Neural cell (in vitro differentiated cells): ENCODE measurements at regions not wholly inside any gene's neighbourhood (a gene's known extent, or its start where the extent isn't known, plus 50 kb on each side); places are given as distances from the start of the nearest gene placed in this dataset.

ENCODE experiments used
- CTCF ChIP-seq: fragments of 450-650 bp; IDR thresholded peaks from 2 replicates; pipeline ENCODE4 v1.5.1; 2014; ENCODE audit warnings: antibody characterized with exemption, mild to moderate bottlenecking, moderate library complexity; ENCODE audit not compliant: poor library complexity, severe bottlenecking
- EZH2 ChIP-seq: fragments of 200-600, 300-800 bp; shearing (Covaris generic), sonication (generic); IDR thresholded peaks from 2 replicates; pipeline ENCODE4 v1.6.1; 2014; ENCODE audit warnings: antibody characterized with exemption, low read length, borderline replicate concordance, mild to moderate bottlenecking; ENCODE audit not compliant: insufficient read depth, poor library complexity, severe bottlenecking
- MXI1 ChIP-seq: fragments of 450-650 bp; conservative IDR thresholded peaks from 2 replicates; pipeline ENCODE4 v1.6.1; 2014; ENCODE audit warnings: antibody characterized with exemption, mild to moderate bottlenecking; ENCODE audit not compliant: poor library complexity, severe bottlenecking
- POLR2AphosphoS5 ChIP-seq: IDR thresholded peaks from 2 replicates; pipeline ENCODE4 v1.6.1; 2012
- SMC3 ChIP-seq: fragments of 450-650 bp; conservative IDR thresholded peaks from 2 replicates; pipeline ENCODE4 v1.6.1; 2014; ENCODE audit warnings: antibody characterized with exemption, mild to moderate bottlenecking, moderate library complexity; ENCODE audit not compliant: poor library complexity
- TAF1 ChIP-seq: IDR thresholded peaks from 2 replicates; pipeline ENCODE4 v1.6.1; 2012; ENCODE audit warnings: low read depth
- TF ChIP-seq, protein P1 (sequence below): IDR thresholded peaks from 2 replicates; pipeline ENCODE4 v1.6.1; 2012; ENCODE audit warnings: borderline replicate concordance

DNA sequence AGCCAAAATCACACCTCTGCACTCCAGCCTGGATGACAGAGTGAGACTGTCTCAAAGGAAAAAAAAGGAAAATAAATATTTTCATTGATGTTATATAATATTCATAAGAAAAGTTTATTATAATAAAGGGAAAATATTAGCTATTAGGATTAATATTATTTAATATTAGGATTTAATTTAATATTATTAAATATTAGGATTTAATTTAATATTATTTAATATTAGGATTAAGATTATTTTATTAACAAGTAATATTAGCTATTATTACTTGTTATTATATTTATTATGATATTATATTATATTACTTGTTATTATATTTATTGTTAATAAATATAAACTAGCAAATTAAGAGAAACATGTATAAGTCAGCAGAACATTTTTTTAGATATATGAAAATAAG, 518.1 kb downstream of the FSCB start:
- no peak for TF ChIP-seq CTCF
- no peak for TF ChIP-seq POLR2AphosphoS5
- TF ChIP-seq EZH2: no peak
- TF ChIP-seq TAF1: no peak
- TF ChIP-seq, protein P1, sequence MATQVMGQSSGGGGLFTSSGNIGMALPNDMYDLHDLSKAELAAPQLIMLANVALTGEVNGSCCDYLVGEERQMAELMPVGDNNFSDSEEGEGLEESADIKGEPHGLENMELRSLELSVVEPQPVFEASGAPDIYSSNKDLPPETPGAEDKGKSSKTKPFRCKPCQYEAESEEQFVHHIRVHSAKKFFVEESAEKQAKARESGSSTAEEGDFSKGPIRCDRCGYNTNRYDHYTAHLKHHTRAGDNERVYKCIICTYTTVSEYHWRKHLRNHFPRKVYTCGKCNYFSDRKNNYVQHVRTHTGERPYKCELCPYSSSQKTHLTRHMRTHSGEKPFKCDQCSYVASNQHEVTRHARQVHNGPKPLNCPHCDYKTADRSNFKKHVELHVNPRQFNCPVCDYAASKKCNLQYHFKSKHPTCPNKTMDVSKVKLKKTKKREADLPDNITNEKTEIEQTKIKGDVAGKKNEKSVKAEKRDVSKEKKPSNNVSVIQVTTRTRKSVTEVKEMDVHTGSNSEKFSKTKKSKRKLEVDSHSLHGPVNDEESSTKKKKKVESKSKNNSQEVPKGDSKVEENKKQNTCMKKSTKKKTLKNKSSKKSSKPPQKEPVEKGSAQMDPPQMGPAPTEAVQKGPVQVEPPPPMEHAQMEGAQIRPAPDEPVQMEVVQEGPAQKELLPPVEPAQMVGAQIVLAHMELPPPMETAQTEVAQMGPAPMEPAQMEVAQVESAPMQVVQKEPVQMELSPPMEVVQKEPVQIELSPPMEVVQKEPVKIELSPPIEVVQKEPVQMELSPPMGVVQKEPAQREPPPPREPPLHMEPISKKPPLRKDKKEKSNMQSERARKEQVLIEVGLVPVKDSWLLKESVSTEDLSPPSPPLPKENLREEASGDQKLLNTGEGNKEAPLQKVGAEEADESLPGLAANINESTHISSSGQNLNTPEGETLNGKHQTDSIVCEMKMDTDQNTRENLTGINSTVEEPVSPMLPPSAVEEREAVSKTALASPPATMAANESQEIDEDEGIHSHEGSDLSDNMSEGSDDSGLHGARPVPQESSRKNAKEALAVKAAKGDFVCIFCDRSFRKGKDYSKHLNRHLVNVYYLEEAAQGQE: no peak
- TF ChIP-seq SMC3: no peak
- TF ChIP-seq MXI1: no peak
